Stimulated activated CD4-positive, alpha-beta T cell treated with anti-CD3 and anti-CD28 coated beads, Interleukin-1b, Interleukin-23, amount 100 ng/mL, for 48 hours (primary cell): ENCODE measurements at regions not wholly inside any gene's neighbourhood (a gene's known extent, or its start where the extent isn't known, plus 50 kb on each side); places are given as distances from the start of the nearest gene placed in this dataset.

Experiments used
- DNase-seq: peaks from one replicate; pipeline ENCODE4 v3.0.0-alpha.2; 2020

DNA sequence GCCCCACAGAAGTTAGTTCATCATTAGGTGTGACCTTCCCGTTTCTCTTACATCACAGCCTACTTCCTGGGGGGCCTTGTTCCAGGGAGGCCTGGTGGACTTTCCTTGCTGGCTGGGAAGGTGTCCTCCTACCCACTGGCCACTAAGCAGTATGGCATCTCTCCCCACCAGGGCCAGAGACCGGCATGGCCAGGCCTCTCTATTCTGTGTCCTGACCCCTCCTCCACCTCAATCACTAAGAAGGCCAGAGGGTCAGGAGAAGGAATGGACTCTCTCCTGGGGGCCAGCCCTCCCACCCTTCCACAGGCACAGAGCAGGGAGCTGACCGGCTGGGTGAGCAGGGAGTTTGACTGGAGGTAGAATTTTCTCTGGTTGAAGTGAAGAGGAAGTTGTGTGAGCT is 81.9 kb downstream of the PJA1 start:
- no peak for DNase-seq

DNA sequence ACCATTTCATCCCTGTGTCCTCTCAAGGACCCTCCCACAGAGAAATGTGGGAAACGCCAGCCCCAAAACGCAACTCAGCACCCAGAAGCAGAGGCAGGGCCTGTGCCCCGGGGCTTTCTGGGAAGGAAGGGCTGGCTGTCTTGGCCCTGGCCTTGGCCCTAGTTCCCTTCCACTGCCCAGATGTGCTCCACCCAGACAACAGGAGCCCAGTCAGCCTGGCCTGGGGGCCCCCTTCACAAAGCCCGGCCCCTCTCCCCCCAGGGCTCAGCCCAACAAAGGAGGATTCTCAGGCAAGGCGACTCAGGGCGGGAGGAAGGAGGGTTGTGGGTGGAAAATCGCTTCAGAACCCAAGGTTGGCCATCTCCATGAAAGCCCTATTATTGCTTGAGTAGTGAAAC is 82.5 kb downstream of the PJA1 start:
- DNase-seq: no peak

DNA sequence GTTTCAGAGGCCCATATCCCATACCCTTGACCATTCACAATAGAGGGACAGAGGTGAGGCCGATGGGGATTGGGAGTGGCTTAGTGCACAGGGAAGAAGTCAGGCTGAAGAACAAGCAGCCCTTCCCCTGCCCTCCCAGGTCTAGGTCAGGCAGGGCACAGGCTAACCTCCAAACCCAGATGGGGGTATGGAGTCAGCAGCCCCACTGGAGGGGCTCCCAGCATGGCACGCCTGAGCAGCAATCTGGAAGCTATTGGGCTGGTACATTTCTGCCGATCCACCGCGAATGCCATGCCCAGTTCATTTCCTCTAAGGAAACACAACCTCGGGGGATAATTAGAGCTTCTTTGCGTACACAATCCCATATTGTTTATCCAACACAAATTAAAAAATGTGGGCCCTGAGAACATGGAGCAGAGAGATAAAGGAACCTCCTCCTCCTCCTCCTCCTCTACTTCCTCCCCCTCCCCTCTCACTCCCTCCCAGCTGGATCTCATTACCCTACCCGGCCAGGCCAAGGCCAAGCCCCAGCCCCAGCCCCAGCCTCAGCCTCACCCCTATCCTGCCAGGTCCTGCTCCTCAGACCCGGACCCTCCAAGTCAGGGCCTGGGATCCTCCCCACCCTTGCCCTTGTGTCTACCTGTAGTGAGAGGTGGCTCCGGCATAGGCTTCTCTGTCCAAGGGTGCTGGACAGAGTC is 83.0 kb downstream of the PJA1 start:
- no peak for DNase-seq

DNA sequence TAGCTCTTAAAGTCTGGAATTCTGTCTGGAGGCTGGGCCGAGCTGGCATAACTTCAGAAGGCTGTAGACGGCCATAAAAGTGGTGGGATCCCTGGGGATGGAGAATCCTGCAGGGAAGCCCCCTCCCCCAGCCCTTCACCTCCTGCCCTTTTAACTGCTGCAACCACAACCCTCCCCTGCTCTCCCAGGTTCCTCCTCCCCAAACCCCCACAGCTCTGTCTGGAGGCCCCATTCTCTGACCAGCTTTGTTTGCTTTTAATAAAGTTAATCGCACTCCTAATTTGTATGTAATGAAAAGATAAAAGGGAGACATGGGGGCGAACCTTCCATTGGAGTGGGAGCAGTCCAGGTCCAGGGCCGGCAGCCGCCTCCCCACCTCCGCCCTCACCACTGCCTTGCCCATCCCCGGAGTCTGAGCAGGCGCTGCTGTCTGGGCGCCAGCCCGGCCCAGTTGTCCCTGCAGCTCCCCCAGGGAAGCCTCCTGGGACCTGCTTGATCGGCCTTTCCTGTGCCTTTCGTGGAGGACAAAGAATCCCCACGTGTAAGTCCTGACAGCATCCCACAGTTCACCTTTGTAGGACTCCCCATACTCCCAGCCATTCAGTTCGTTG is 84.3 kb downstream of the PJA1 start:
- no peak for DNase-seq

DNA sequence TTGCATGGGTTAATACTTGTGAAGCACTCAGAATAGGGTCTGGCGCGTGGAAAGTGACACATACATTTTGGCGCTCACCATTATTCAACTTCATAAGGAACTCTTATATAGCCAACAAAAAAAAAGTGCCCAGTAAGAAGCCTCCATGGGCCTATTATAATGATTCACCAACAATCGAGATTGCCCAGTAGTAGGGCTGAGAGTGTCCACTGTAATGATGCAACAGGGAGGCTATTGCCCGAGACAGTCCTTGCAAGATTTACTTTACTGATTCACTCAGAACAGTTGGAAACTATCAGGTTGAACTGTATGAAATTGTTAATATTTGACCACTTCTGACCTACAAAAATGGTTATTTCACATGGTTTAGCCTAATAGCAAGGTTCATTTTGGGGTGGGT is 86.0 kb downstream of the PJA1 start:
- DNase-seq: no peak

DNA sequence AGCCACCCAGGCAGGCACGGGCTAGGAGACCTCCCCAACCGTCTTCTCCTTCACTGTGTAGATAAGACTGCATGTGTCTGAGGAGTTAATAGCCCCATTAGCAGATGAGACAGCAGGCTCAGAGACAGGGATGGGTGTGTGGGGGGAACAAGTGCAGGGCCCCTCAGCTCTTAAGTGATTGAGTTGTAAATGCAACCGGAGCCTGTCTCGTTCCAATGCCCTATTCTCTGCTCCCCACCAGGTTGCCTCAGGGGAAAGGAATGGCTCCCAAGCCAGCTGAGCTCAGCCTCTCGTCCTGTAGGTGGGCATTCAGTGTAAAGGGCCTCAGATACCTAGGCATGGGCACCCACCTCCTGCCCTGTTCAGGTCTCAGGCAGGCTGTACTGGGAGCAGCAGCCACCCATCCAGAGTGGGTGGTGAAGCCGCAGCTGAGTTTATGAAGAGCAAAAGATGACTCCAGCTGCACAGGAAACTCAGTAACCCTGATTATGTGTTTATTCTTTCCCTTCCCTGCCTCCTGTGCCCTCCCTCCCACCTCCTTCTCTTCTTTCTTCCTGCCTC is 87.3 kb downstream of the PJA1 start:
- DNase-seq: no peak

DNA sequence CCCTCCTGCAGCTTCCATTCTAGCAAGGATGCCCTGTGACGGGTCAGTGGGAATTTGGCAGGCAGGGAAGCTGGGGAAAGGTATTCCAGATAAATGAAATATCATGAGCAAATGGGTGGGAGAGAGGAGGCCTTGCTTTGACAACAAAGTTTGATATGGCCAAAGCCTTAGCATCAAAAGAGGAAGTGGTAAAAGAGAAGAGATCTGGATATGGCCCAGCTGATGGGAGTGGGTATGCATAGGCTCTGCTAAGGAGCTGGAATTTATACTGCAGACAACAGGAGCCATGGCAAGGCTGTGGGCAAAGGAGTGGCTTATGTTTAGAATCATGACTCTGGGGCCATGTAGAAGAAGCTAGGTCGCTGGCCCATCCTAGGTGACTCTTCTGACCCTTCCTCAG is 89.2 kb downstream of the PJA1 start:
- DNase-seq: no peak

DNA sequence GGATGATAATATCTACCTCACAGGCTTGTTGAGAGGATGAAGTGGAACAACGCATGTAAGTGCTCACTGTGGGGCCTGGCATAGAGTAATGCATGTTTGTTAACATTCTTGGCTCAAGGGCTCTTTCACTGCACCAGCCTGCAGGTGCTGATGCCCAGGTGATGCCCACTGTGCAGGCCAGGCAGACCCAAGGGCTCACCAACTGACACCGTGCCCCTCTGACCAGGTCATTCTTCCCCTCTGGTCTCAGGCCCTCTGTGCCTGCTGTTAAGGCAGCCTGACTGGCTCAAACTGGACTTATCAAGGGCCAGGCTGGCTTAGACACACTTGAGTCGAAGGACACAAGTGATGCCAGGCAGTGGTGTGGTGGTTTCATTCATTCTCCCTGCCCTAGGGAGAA is 90.5 kb downstream of the PJA1 start:
- no peak for DNase-seq

DNA sequence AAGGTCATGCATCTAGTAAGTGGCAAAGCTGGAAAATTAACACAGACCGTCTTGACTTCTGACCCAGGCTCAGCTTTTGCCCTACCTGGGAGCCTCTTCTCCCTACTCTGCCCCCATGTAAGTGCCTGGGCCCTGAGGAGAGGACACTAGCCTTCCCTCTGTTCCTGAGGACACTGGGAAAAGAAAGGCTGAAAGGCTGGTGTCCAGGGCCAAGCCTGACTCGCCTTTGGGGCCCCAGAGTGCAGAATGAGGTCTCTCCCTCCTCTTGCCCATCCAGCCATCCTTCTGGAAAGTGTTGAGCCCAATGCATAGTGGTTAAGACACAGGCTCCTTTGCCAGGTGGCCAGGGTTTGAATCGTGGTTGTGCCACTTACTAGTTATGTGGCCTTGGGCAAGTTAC is 91.5 kb downstream of the PJA1 start:
- no peak for DNase-seq

DNA sequence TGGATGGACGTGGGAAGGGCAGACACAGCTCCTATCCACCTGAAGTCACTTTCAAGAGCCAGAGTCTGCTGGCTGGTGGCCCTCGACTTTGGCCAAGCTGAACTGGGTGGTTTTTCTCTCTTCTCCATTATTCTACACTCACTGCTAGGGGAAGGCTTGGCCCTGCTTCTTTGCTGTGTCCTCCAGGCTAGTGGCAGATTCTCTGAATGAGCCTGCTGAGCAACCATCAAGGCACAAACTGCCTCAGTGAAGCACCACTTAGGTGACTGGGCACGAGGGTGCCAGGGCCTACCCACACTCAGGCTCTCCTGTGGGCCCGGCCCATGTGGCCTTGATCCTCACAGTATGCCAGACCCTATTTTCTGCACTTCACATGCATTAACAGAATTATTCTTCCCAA is 92.0 kb downstream of the PJA1 start:
- no peak for DNase-seq

DNA sequence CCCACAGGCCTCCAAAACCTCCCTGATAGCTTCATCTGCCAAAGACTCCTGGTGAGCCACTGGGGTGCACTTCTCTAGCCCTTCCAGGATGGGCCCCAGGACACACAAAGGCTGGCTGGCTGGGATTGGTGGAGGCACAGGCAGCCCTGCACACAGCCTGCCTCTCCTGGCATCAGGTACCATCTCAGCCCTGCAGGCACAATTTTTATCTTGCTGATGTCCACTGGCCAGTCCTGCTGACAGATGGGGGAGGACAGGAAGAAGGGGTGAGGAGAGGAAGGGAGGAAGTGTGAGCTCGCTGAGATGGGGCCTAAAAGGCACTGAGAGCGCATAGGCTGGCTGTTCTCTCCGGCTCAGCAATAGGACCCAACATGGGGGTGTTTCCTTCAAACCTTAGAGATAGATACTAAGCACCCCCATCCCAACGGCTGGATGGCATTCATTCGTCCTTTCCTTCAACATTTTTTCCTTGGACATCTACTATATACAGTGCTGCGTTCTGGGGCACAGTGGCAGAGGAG is 92.7 kb downstream of the PJA1 start:
- DNase-seq: no peak

DNA sequence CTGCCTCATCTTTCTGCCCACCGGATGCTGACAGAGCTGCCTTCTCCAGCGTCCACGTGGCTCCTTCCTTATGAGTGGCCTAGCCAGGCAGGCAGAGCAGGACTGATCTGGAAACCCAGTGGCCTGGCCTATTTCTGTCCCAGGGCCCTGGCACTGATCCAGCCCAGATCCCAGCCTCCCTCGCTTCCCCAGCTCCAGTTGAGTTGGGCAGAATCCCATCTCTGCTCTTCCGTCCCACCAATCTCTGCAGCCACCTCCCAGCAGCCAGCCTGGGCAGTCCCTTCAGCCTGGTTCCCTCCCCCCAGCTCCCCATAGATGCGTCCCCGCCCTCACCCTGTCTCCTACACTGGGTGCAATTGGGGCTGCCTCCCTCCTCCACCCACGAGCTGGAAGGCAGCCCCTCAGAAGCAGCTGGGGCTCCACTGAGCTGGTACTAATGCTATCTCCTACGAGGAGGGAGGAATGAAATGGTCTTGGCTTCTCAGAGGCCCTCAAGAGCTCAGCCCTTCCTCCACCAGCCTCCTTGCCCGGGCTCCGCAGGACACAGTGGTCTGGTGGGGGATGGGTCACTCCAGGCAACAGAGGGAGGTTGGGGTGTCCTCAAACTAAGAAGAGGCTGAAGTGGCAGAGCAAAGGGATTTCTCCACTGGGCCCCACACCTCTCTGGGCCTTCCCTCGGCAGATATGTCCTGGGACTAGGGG is 94.2 kb downstream of the PJA1 start:
- DNase-seq: no peak

DNA sequence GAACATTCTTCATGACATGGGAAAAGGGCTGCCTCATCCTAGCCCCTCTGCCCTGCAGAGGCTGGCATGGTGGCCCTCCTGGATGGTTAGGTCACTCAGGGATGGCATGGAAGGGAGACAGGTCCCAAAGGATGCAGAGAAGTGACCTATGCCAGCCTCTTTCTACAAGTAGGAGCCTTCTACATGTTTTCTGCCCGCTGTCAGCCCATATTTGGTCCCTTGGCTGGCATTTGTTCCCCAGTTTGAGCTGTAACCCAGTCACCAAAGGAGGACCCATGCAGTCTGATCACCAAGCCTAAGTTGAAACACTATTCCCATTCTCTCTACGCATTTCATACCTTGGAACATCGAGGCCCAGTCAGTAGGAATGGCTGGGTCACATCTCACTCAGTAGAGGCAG is 95.4 kb downstream of the PJA1 start:
- no peak for DNase-seq

DNA sequence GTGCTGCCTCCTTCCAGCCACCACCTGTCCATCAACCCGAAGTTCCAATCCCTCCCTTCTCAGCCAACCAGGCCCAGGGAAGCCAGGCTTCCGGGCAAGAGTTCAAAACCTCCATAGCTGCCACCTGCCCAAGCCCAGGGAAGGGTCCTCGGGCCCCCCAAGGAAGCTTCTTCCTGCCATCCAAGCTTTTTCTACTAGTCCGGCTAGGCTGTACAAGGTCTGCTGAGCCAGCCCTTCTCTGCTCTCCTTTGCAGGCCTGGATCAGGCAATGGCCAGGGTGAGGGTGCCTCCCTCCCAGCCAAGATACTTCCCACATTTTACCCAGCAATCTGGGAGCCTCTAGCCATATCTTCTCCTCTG is 96.2 kb downstream of the PJA1 start:
- DNase-seq: no peak

DNA sequence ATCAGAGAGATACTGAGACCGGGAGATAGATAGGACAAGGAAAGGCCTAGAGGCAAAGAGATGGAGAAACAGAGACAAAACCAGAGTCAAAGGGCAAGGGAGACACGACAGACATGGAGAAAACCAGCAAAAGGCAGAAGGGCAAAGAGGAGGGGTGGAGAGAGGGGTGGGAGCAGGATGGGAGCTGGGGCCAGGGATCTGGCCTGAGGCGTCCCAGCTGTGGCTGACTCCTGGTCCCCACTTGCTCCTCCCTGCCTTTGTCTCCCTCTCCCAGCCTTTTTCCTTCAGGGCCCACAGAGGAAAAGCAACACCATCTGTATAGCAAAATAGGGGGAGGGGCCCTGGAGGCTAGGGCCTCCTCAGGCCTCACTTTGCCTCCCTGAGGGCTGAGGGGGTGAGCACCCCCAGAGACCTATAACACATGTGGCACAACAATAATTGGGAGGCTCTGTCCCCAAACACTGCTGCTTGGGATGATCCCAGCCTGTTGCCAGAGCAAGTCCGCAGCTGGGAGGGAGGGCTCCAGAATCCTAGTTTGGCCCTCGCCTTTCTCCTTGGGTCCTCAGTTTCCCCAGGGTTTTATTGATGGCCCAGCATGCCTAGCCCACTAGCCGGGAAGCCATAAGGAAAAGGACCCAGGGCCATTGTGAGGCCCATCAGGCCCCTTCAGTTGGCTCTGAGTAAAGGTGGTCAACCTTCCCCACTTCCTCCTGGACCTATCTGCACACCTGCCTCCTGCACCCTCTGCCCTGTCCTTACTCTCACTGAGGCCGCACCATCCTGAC is 96.8 kb downstream of the PJA1 start:
- no peak for DNase-seq

DNA sequence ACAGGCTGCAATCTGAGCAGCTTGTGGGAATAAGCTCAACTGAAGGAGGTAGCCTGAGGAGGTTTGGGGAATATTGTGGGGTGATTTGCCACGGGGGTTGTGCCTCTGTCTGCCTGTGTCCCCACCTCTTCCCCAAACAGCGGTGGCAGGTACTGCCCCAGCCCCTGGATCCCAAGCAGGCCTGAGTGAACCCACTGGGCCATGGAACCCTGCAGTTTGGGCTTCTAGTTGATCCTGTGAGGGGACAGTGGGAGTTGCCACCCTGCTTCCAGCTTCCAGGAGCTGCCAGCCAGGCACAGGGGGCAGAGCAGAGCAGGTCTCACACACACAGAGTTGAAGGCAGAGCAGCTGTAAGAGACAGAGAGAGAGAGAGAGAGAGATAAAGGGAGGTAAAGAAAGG is 97.4 kb downstream of the PJA1 start:
- DNase-seq: no peak

DNA sequence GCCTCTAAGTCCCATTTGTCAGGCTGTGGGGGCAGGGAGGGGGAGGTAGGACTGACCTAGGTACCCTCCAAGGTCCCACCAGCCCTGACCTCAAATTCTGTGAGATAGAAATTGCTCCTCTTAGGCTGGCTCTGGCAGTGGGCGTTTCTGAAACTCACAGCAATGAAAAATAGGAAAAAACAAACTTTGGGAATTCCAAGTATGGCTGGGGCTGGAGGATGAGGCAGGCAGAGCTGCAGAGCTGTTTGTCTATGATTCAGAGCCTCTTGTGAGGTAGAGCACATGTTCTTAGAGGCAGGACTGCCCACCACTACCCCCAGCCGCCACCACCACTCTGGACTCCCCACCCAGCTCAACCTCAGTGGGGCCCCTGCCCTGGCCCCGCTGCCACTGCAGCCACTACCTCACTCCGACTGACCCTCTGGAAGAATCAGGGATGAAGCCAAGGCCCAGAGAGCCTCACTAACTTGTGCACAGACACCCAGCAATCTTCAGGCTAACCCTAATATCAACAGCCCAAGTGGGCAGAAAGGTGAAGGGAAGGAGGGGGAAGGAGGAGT is 98.2 kb downstream of the PJA1 start:
- DNase-seq: no peak

DNA sequence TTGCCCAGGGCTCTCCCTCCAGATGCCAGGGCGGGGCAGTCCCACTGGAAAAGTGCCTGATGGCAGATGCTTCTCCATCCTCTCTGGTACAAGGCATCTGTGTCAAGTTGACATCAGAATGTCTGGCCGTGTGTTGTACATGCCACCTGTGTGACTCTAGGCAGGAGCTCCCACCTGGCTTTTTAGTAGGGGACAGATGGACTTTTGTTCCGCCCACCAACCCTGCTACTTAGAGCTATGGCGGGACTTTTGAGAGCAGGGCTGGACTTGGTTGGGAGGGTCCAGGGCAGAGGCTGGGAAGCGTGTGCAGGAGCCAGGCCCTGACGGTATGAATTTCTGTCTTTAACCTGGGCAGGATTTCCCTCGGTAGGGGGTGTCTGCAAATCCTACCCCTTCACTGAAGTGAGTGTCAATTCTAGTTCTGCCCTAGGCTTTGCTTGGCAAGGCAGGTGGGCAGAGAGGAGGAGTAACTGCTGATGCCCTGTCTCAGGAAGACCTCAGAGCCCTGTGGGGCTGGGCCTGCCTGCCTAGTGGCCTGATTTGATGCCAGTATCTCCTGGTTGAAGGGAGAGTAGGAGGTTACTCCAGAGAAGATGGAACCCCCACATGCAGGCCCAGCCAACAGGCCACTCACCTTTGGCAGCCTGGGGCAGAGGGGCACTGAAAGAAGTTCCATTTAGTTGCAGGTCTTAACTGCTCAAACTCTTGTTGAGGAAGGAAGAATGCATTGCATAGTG is 99.1 kb downstream of the PJA1 start:
- DNase-seq: no peak

DNA sequence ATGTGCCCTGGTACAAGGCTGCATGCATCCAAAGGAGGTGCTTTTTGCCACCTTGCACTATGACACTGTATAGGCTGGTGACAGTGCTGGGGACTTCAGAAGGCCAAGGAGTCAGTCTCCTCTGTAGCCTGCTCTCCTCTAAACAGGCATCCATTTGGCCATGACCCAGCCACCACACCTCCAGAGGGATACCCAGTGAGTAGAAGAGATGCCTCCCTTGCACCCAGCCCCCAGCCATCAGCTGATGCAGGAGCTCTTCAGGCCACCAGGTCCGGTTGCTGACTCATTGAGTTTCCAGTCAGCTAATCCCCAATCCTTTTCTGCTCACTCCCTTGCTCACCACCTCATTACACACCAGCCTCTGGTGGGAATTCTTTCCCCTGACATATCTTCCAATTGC is 99.8 kb downstream of the PJA1 start:
- DNase-seq: no peak

DNA sequence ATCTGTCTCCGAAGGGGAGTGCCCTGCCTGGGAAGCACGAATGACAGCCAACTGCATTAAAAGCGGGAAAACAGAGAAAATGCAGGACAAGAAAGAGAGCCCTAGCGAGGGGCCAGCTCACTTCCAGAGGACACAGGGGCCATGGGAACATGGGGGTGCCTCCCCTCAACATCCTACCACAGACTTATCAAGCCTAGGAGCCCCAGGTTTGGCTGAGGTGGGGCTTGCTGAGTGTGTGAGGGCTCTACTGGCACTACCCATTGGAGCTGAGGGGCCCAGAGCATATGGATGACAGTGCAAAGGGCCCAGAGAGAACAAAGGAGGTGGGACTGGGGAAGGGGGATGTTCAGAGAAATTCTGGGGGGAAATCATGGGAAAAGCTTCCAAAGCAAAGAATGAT is 101.8 kb downstream of the PJA1 start:
- DNase-seq: no peak

DNA sequence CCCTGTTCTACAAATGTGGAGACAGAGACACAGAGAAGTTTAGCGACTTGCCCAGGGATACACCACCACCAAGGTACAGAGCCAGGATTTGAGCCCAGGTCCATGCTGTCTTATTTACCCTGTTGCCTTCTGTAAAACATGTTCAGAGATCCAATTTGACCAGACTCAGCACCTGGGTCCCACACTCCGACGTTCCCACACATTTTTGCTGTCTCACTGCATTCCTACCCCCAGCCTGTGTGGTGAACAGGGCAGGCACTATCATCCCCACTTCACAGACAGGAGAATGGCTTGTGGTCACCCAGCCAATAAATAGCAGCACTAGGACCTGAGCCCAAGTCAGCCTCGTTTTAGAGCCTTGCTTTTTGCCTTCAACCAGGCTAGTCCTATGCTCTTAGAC is 102.8 kb downstream of the PJA1 start:
- no peak for DNase-seq
